Esophagus muscularis mucosa (tissue), 3 donors: ENCODE measurements at regions not wholly inside any gene's neighbourhood (a gene's known extent, or its start where the extent isn't known, plus 50 kb on each side); places are given as distances from the start of the nearest gene placed in this dataset.

Source experiments
- CTCF ChIP-seq, 3 experiments: fragments of 200-600 bp in 2 of 3; fragments of 450-650 bp in 1 of 3; sonication (generic) in 2 of 3; IDR thresholded peaks; one replicate each; pipeline ENCODE4 v1.5.1; 2017 to 2019; ENCODE audit warnings: antibody characterized with exemption in 3 of 3, mild to moderate bottlenecking in 2 of 3, moderate library complexity in 1 of 3
- POLR2A ChIP-seq: fragments of 450-650 bp; IDR thresholded peaks from one replicate; pipeline ENCODE4 v1.6.1; 2017; ENCODE audit warnings: antibody characterized with exemption, moderate library complexity, mild to moderate bottlenecking, low read depth

DNA sequence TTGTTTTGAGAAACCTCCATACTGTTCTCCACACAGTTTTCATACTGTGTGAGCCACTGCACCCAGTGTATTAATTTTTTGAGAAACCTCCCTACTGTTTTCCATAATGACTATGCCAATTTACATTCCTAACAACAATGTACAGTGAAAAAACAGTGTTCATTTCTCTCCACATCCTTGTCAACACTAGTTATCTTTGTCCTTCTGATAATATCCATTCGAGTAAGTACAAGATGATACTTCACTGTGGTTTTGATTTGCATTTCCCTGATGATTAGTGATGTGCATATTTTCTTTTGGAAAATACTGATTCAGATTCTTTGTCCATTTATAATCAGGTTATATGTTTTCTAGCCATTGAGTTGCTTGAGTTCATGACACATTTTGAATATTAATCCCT lies 462.0 kb downstream of the CDH11 start:
- TF ChIP-seq CTCF (IDR thresholded peaks at IDR 0.05) (no peak), POLR2A (no peak)
